Motor neuron (in vitro differentiated cells): ENCODE measurements at regions not wholly inside any gene's neighbourhood (a gene's known extent, or its start where the extent isn't known, plus 50 kb on each side); places are given as distances from the start of the nearest gene placed in this dataset.
A peak's percentile ranks its signal among the peaks of the same experiment; 100 is the strongest.

ENCODE experiments used
- ATAC-seq, 8 experiments: fragments of 200-7000 bp; cut with Tn5 transposase; replicated peaks in 6 of 8; 2 replicates each; pipeline ENCODE4 v1.8.0; 2021; ENCODE audit warnings: mild to moderate bottlenecking in 8 of 8, moderate library complexity in 8 of 8
- H3K27ac ChIP-seq, 2 donors: fragments of 250-450 bp; sonication (Bioruptor Pico); 2 replicates each; pipeline ENCODE4 v1.9.0; 2021; ENCODE audit warnings: antibody characterized with exemption in 2 of 2, mild to moderate bottlenecking in 2 of 2, moderate library complexity in 1 of 2
- H3K4me1 ChIP-seq, 2 donors: fragments of 250-450 bp; sonication (Bioruptor Pico); replicated peaks in 1 of 2; 2 replicates each; pipeline ENCODE4 v1.6.1; 2021; ENCODE audit warnings: antibody characterized with exemption in 2 of 2, mild to moderate bottlenecking in 2 of 2, moderate library complexity in 1 of 2
- H3K4me3 ChIP-seq, 5 donors: fragments of 250-450 bp; sonication (Bioruptor Pico); 2 replicates each; pipeline ENCODE4 v1.9.0; 2021; ENCODE audit warnings: antibody characterized with exemption in 5 of 5, mild to moderate bottlenecking in 5 of 5, moderate library complexity in 4 of 5
- WGBS, 10 experiments: fragments of 450-650 bp; shearing (Covaris generic); methylation state at CpG; one replicate each; pipeline ENCODE4 v1.0.0; 2022; 5-methylcytosine and 5-hydroxymethylcytosine counted together
- in situ Hi-C, 9 experiments: fragments of 400-800 bp; cut with MboI; loops; one replicate each; pipeline ENCODE4 v1.15.0; 2021; ENCODE audit warnings: low sequenced_read_pairs in 9 of 9, low pct_unique_long_range_greater_than_20kb in 2 of 9; ENCODE audit not compliant: unreplicated experiment in 9 of 9

DNA sequence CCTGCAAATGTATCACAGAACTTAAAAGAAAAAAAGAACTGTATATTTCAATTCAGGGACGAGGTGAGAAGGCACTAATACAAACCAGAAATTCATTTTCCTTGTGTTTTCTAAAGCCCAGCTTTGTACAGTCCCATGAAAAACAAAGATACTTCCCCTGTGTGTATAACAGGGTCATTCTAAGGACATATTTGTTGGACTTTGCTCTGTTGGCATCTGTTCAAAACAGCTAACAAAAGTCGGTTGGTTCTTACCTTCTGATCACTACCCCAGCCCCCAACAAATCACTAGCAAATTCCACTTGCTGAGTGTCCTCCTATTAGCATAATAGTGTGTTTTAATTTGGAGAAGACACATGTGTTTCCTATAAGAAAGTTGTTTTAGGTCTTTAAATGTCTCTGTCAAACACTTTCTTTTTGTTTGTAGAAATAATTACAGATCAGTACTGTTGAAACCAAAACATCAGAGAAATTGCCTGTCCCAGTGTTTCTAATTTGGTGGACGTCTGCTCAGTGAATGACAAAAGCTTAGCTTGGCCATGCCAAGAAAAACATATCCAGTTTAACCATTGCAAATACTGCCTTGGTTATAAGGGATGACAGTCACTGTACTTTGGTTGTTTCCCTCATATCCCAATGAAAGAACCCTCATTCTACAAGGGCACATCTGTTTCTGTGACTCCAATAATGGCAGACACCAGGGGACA is 480.5 kb downstream of the EBF1 start:
- Histone ChIP-seq H3K4me3 (no peak overlapping the region), H3K4me1 (peaks cover 7 to 9% of the 10 kb centered on the region in 2 donors), H3K27ac (no peak overlapping the region)
- ATAC-seq, result peak in 1 of 8 experiments; percentile 39
- in situ Hi-C loops, result no loop called here
- 7 to 100% (median 44%) methylated on average over 1 to 3 of the region's 3 CpGs; no CpG with 5 or more reads in 1 of the 10 experiments for WGBS, 10 experiments

DNA sequence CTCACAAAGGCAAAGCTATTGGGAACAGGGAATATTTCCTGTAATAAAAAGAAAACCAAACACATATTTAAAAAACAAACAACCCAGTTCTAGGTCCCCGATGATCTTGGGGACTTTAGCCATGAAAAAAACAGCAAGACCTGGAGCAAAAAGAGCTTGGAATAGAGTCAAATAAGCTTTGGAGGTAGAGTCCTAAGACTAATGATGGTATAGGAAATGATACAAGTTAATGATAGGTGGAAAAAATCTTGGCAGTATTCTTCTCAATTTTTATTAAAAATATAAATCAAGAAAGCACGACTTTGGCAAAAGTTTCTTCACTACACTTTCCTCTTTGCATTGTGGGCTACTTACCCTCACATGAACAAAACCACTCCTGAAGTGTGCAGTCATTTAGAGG is 481.5 kb downstream of the EBF1 start:
- Histone ChIP-seq H3K4me1 (peaks cover 7 to 9% of the 10 kb centered on the region in 2 donors), H3K27ac (no peak overlapping the region), H3K4me3 (no peak overlapping the region)
- in situ Hi-C loops, result no loop called here
- WGBS, 10 experiments, result 50 to 100% (median 81%) methylated on average over 1 to 2 of the region's 2 CpGs
- ATAC-seq, result no peak

DNA sequence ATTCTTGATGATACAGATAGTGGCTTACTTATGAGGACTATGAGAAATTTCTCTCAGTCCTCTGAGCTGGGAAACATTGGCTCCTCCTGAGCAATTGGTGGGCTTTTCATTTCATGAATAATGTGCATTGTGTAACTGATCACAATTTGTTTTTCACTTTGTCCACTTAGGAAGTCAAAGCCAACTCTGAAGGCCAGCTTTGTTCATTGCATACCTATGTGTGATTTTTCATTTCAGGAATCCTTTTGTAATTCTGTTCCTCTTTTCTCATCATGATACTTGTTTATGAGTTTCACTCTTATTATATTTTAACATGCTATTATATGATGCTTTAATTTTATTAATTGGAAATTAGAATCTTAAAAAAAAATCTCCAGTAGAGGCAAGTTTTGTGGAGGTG is 483.0 kb downstream of the EBF1 start:
- in situ Hi-C loops, result no loop called here

DNA sequence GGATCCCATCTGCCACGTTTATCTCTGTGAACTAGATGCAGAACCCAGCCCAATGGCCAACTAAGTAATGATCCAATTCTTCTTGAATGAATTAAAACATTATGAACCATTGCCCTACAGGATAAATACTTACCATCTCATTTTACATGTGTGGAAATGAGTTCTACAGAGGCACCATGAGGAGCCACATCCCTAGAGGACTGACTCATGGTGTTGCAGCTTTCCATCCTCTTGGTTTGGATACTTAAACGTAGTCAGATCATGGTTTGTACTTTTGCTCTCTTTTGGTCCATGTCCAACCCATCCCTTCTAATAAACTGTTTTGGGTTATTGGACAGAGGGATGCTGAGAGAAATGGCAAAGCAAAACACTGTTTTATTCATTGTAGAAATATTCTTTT is 484.8 kb downstream of the EBF1 start:
- WGBS, 10 experiments, result 40 to 100% (median 60%) methylated on average over 1 to 2 of the region's 2 CpGs; no CpG with 5 or more reads in 2 of the 10 experiments
- no peak for ATAC-seq
- Histone ChIP-seq H3K27ac (no peak overlapping the region), H3K4me1 (peaks cover 7 to 9% of the 10 kb centered on the region in 2 donors), H3K4me3 (no peak overlapping the region)
- in situ Hi-C loops, result no loop called here

More for the DNA sequence above, 483.0 kb downstream of the EBF1 start:
- no peak overlapping the region for H3K4me3 ChIP-seq
- H3K4me1 ChIP-seq, result peaks cover 7 to 9% of the 10 kb centered on the region in 2 donors
- peak in 1 of 8 experiments; percentile 78 for ATAC-seq
- no peak overlapping the region for H3K27ac ChIP-seq

DNA sequence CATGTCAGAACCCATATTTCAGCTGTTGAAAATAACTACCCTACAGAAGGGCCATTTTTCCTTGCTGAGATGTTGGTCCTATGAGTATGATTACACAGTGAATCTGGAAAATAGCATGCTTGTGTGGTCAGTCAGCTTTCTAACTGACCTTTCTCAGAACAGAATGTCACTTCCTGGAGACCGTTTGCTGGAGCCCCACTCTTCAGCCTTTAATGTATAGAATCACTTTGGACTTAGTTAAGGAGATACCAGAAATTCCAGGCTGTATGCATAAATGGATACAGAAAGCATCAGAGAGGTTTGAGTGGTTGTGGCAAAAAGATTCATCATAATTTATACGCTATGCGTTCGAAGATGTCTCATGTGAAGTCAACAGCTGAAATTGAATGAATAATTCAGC is 488.1 kb downstream of the EBF1 start:
- in situ Hi-C loops, result no loop called here
- Histone ChIP-seq H3K27ac (no peak overlapping the region), H3K4me1 (no peaks in the 10 kb centered on the region), H3K4me3 (no peak overlapping the region)
- 68 to 100% (median 91%) methylated on average over 1 to 4 of the region's 4 CpGs; no CpG with 5 or more reads in 1 of the 10 experiments for WGBS, 10 experiments
- no peak for ATAC-seq

DNA sequence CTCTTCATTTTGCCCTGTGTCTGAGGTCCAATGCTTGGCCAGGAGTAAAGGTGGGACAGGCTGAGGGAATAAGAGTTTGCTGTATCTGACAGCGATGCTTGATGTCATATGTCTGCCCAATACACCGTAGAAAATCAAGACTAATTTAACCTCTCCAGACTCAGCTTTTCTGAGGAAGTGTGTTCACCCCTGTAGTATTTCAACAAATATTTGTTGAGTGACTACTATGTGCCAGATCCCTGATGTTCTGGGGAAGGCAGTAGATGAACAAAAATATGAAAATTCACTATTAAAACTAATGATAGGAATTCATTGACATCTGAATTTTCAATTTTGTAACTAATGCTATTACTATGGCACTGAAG is 489.7 kb downstream of the EBF1 start:
- no peak overlapping the region for H3K27ac ChIP-seq
- WGBS, 10 experiments, result 0 to 100% (median 50%) methylated on average over 1 to 2 of the region's 2 CpGs; no CpG with 5 or more reads in 3 of the 10 experiments
- H3K4me3 ChIP-seq, result no peak overlapping the region
- no peak for ATAC-seq
- H3K4me1 ChIP-seq, result no peaks in the 10 kb centered on the region
- in situ Hi-C loops, result no loop called here

DNA sequence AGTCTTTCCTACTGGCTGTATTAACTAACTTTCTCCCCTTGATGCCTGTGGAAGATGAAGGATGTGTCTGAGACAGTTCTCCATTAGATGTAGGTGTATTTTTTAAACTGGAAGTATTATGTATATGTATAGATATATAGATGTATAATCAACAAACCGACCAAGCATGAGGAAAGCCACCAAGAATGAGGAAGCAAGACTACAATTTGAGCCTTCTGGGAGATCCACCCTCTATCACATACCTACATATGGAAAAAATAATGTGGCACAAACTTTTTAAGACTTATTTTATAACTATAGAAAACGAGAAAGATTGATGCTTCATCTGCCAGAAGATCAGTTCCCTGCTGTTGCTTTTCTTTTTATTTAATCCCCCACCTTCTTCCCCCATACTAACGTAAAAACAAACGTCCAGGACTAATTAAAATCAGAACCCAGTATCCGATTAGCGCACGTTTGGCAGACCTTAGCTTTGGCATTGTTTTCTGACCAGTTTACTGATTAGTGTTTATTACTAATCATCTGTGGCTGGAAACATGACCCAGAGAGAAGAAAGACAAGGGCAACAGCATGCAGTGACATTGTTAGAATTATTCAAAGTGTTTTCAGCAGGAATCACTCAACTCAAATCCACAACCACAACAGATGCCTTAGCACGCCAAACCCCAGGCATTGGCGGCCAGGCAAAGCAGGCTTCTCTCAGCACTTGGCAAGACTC is 490.2 kb downstream of the EBF1 start:
- ATAC-seq, result peak in 1 of 8 experiments; percentile 58
- 0 to 83% (median 59%) methylated on average over 2 to 9 of the region's 9 CpGs; no CpG with 5 or more reads in 1 of the 10 experiments for WGBS, 10 experiments
- no peak overlapping the region for H3K27ac ChIP-seq

DNA sequence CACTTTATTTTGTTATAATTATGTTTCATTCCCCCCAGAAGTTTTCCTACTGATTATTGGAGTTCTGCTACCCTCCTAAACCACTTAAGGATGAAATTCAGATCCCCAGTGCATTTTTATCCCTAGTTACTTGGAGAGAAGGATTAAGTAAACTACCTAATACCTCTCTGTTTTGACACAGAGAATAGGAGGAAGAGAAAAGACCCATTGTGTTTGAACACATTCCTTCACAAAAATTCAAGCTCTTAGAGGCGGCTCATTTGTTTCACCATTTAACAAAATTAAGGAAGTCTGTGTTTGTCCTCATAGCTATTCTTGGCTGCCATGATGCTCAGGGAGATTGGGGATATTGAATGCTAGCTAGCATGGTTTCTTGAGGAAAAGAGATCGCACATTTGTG is 492.6 kb downstream of the EBF1 start:
- H3K4me1 ChIP-seq, result no peaks in the 10 kb centered on the region
- WGBS, 10 experiments, result 57 to 100% (median 88%) methylated on average over 1 to 2 of the region's 2 CpGs
- H3K4me3 ChIP-seq, result no peak overlapping the region
- H3K27ac ChIP-seq, result no peak overlapping the region
- in situ Hi-C loops, result no loop called here
- ATAC-seq, result no peak

More for the DNA sequence above, 490.2 kb downstream of the EBF1 start:
- H3K4me1 ChIP-seq, result no peaks in the 10 kb centered on the region
- no peak overlapping the region for H3K4me3 ChIP-seq
- in situ Hi-C loops, result no loop called here

DNA sequence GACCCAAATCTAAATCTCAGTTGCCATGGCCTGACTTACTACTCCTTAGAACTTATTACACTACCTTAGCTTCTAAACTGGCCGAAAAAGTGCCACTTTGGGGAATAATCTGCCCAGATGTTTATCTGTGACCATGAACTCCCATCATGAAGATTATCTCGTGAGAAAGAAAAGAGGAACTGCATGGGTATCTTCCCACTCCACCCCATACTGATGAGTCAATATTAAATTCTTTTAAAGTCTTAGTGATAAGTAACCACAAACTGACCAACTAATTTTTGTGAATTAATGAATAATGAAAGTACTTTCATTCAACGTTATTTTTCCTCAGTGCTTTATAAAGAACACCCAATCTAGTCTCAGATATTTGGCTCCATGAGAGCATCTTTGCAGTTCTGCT is 493.5 kb downstream of the EBF1 start:
- Histone ChIP-seq H3K27ac (no peak overlapping the region), H3K4me3 (no peak overlapping the region), H3K4me1 (no peaks in the 10 kb centered on the region)
- no peak for ATAC-seq
- in situ Hi-C loops, result no loop called here
- 31 to 88% (median 67%) methylated on average over 1 to 3 of the region's 3 CpGs; no CpG with 5 or more reads in 1 of the 10 experiments for WGBS, 10 experiments

DNA sequence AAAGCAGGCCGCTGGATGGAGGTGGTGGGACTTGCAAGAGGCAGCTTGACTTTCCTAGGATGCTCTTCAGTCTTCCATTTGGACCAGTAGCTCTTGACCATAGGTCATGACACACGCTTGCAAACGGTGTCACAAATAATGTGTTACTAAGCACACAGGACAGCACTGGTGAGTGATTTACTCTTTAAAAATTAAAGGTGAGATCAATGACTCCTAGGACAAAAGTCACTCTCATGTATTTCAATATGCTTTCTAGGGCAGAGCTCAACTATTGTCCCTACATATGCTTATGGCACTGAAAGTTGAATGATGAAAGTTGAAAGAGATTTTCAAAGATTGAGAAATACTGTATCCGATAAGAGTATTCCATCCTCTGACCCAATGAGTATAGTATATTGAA is 496.7 kb downstream of the EBF1 start:
- no peak overlapping the region for H3K27ac ChIP-seq
- ATAC-seq, result no peak
- no peak overlapping the region for H3K4me3 ChIP-seq
- WGBS, 10 experiments, result 53 to 100% (median 90%) methylated on average over 1 to 4 of the region's 4 CpGs
- in situ Hi-C loops, result no loop called here
- H3K4me1 ChIP-seq, result peaks cover 0 to 2% of the 10 kb centered on the region in 2 donors

DNA sequence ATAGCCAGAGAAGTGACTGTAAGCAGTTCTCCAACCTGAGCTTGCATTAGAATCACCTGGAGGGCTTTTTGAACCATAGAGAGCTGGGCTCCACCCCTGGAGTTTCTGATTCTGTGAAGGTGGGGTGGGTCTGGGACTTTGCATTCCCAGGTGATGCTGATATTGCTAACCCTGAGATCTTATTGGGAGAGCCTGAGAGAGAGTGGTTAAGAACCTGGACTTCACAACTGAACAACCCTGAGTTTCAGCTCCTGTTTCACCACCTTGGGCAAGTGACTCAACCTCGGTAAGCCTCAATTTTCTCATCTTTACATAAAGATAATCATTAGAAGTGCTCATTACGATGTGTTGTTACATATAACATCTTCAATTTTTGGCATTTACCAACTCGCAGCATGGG is 498.6 kb downstream of the EBF1 start:
- 52 to 80% (median 70%) methylated on average over 1 to 3 of the region's 3 CpGs; no CpG with 5 or more reads in 3 of the 10 experiments for WGBS, 10 experiments
- in situ Hi-C loops, result no loop called here
- no peak overlapping the region for H3K4me3 ChIP-seq
- H3K4me1 ChIP-seq, result peaks cover 0 to 2% of the 10 kb centered on the region in 2 donors
- no peak for ATAC-seq
- H3K27ac ChIP-seq, result no peak overlapping the region

DNA sequence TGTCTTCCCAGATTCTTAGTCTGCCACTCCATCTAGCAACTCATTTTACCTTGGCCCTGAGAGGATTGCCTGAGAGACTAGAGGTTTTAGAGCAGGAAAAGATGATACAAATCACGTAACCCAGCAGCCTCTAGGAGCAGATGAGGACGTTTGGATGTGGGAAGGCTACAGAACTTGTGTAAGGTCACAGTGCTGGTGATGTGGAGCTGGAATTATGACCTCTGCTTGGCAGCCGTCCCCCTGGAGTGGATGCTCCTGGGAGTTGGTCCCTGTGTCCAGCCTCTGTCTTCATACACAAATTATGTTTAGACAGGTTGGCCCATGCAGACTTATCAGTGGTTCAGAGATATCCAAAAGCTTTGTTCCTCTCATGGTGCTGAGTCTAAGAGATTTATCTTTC is 499.0 kb downstream of the EBF1 start:
- in situ Hi-C loops, result no loop called here
- 17 to 90% (median 80%) methylated on average over 2 to 3 of the region's 3 CpGs; no CpG with 5 or more reads in 5 of the 10 experiments for WGBS, 10 experiments
- ATAC-seq, result no peak

DNA sequence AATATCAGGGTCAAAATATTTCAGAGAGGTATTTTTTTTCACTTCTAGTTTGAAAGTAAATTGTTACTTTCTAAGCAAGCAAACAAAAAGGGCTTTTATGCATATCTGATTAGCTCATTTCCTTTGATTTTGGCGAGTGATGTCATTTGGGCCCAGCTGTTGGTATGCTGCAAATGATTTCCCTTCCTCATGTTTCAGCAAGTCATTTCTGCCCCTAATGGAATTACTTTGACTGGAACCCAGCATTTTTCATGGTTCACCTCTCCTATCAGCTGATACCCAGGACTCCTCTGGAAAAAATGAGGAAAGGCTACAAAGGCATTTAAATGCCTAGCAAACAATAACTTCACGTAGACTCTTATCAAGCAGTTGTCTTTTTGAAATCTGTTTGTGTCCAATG is 500.6 kb downstream of the EBF1 start:
- in situ Hi-C loops, result no loop called here
- H3K4me1 ChIP-seq, result peaks cover 0 to 2% of the 10 kb centered on the region in 2 donors
- H3K4me3 ChIP-seq, result no peak overlapping the region
- no peak overlapping the region for H3K27ac ChIP-seq
- 33 to 100% (median 78%) methylated on average over 1 to 2 of the region's 2 CpGs; no CpG with 5 or more reads in 1 of the 10 experiments for WGBS, 10 experiments
- ATAC-seq, result peak in 6 of 8 experiments; percentile 38 to 65 (median 57)

More for the DNA sequence above, 499.0 kb downstream of the EBF1 start:
- peaks cover 0 to 2% of the 10 kb centered on the region in 2 donors for H3K4me1 ChIP-seq
- no peak overlapping the region for H3K27ac ChIP-seq
- H3K4me3 ChIP-seq, result no peak overlapping the region
